ENCODE measurements at regions not wholly inside any gene's neighbourhood (a gene's known extent, or its start where the extent isn't known, plus 50 kb on each side); places are given as distances from the start of the nearest gene placed in this dataset.

GRCh38 chr18:40662898-40663437, 1292.1 kb upstream of the PIK3C3 start:
- H3K4me3 ChIP-seq (ENCODE audit: insufficient read length, low read depth) = no peak overlapping the region
- H3K36me3 ChIP-seq (ENCODE audit: insufficient read depth, insufficient read length, low read length) = no peaks in the 10 kb centered on the region
- H3K4me1 ChIP-seq (ENCODE audit: insufficient read depth, insufficient read length) = no peaks in the 10 kb centered on the region
- DNase-seq (ENCODE audit: low read depth, low spot score) = no peak
- no peaks in the 10 kb centered on the region for H3K27me3 ChIP-seq (ENCODE audit: insufficient read depth, insufficient read length)
- H3K9ac ChIP-seq (ENCODE audit: insufficient read length, low read depth) = no peak overlapping the region
- H3K9me3 ChIP-seq (ENCODE audit: insufficient read depth, low read length) = no peaks in the 10 kb centered on the region
- no peak for TF ChIP-seq ZNF274 (IDR thresholded peaks at IDR 0.05; ENCODE audit: low read depth, low read length)
- no peak for TF ChIP-seq YY1 (IDR thresholded peaks at IDR 0.05; ENCODE audit: insufficient read depth, insufficient read length)
- no peak for TF ChIP-seq SUZ12 (IDR thresholded peaks at IDR 0.05; ENCODE audit: extremely low read depth, insufficient read depth, insufficient read length)

- no peaks in the 10 kb centered on the region for H3K27me3 ChIP-seq (ENCODE audit: insufficient read depth, insufficient read length)
- H3K4me3 ChIP-seq (ENCODE audit: insufficient read length, low read depth) = no peak overlapping the region
- H3K4me1 ChIP-seq (ENCODE audit: insufficient read depth, insufficient read length) = no peaks in the 10 kb centered on the region
- DNase-seq (ENCODE audit: low read depth, low spot score) = no peak
- H3K9ac ChIP-seq (ENCODE audit: insufficient read length, low read depth) = no peak overlapping the region
- H3K36me3 ChIP-seq (ENCODE audit: insufficient read depth, insufficient read length, low read length) = no peaks in the 10 kb centered on the region
- no peak for TF ChIP-seq SUZ12 (IDR thresholded peaks at IDR 0.05; ENCODE audit: extremely low read depth, insufficient read depth, insufficient read length)
- no peak for TF ChIP-seq YY1 (IDR thresholded peaks at IDR 0.05; ENCODE audit: insufficient read depth, insufficient read length)
- no peak for TF ChIP-seq ZNF274 (IDR thresholded peaks at IDR 0.05; ENCODE audit: low read depth, low read length)
- no peaks in the 10 kb centered on the region for H3K9me3 ChIP-seq (ENCODE audit: insufficient read depth, low read length)
These were observed 1301.4 kb upstream of the PIK3C3 start for GRCh38 chr18:40653682-40654081.

- H3K9ac ChIP-seq (ENCODE audit: insufficient read length, low read depth) = no peak overlapping the region
- no peaks in the 10 kb centered on the region for H3K4me1 ChIP-seq (ENCODE audit: insufficient read depth, insufficient read length)
- no peaks in the 10 kb centered on the region for H3K27me3 ChIP-seq (ENCODE audit: insufficient read depth, insufficient read length)
- no peak for TF ChIP-seq SUZ12 (IDR thresholded peaks at IDR 0.05; ENCODE audit: extremely low read depth, insufficient read depth, insufficient read length)
- TF ChIP-seq YY1 (IDR thresholded peaks at IDR 0.05; ENCODE audit: insufficient read depth, insufficient read length) = no peak
- TF ChIP-seq ZNF274 (IDR thresholded peaks at IDR 0.05; ENCODE audit: low read depth, low read length) = no peak
- H3K36me3 ChIP-seq (ENCODE audit: insufficient read depth, insufficient read length, low read length) = no peaks in the 10 kb centered on the region
- no peaks in the 10 kb centered on the region for H3K9me3 ChIP-seq (ENCODE audit: insufficient read depth, low read length)
- no peak for DNase-seq (ENCODE audit: low read depth, low spot score)
- H3K4me3 ChIP-seq (ENCODE audit: insufficient read length, low read depth) = no peak overlapping the region
These were observed 1302.7 kb upstream of the PIK3C3 start for GRCh38 chr18:40652321-40652720.

- no peak overlapping the region for H3K4me3 ChIP-seq (ENCODE audit: insufficient read length, low read depth)
- no peaks in the 10 kb centered on the region for H3K36me3 ChIP-seq (ENCODE audit: insufficient read depth, insufficient read length, low read length)
- H3K9ac ChIP-seq (ENCODE audit: insufficient read length, low read depth) = no peak overlapping the region
- TF ChIP-seq ZNF274 (IDR thresholded peaks at IDR 0.05; ENCODE audit: low read depth, low read length) (no peak), YY1 (IDR thresholded peaks at IDR 0.05; ENCODE audit: insufficient read depth, insufficient read length) (no peak)
- no peaks in the 10 kb centered on the region for H3K9me3 ChIP-seq (ENCODE audit: insufficient read depth, low read length)
- DNase-seq (ENCODE audit: low read depth, low spot score) = no peak
- no peaks in the 10 kb centered on the region for H3K27me3 ChIP-seq (ENCODE audit: insufficient read depth, insufficient read length)
- H3K4me1 ChIP-seq (ENCODE audit: insufficient read depth, insufficient read length) = no peaks in the 10 kb centered on the region
These were observed 1303.9 kb upstream of the PIK3C3 start for GRCh38 chr18:40651163-40651562.

GRCh38 chr18:40642692-40643229, 1312.3 kb upstream of the PIK3C3 start:
- no peak for DNase-seq (ENCODE audit: low read depth, low spot score)
- TF ChIP-seq SUZ12 (IDR thresholded peaks at IDR 0.05; ENCODE audit: extremely low read depth, insufficient read depth, insufficient read length) (no peak), YY1 (IDR thresholded peaks at IDR 0.05; ENCODE audit: insufficient read depth, insufficient read length) (no peak), ZNF274 (IDR thresholded peaks at IDR 0.05; ENCODE audit: low read depth, low read length) (no peak)
- no peaks in the 10 kb centered on the region for H3K9me3 ChIP-seq (ENCODE audit: insufficient read depth, low read length)
- H3K4me1 ChIP-seq (ENCODE audit: insufficient read depth, insufficient read length) = no peaks in the 10 kb centered on the region
- no peaks in the 10 kb centered on the region for H3K27me3 ChIP-seq (ENCODE audit: insufficient read depth, insufficient read length)
- no peak overlapping the region for H3K4me3 ChIP-seq (ENCODE audit: insufficient read length, low read depth)
- H3K36me3 ChIP-seq (ENCODE audit: insufficient read depth, insufficient read length, low read length) = no peaks in the 10 kb centered on the region
- no peak overlapping the region for H3K9ac ChIP-seq (ENCODE audit: insufficient read length, low read depth)

GRCh38 chr18:40631319-40631718, 1323.7 kb upstream of the PIK3C3 start:
- no peaks in the 10 kb centered on the region for H3K4me1 ChIP-seq (ENCODE audit: insufficient read depth, insufficient read length)
- H3K36me3 ChIP-seq (ENCODE audit: insufficient read depth, insufficient read length, low read length) = no peaks in the 10 kb centered on the region
- no peak overlapping the region for H3K9ac ChIP-seq (ENCODE audit: insufficient read length, low read depth)
- DNase-seq (ENCODE audit: low read depth, low spot score) = no peak
- H3K4me3 ChIP-seq (ENCODE audit: insufficient read length, low read depth) = no peak overlapping the region
- peaks cover 8% of the 10 kb centered on the region; the same call in 1 of the 2 replicates for H3K9me3 ChIP-seq (ENCODE audit: insufficient read depth, low read length)
- no peaks in the 10 kb centered on the region for H3K27me3 ChIP-seq (ENCODE audit: insufficient read depth, insufficient read length)
- TF ChIP-seq ZNF274 (IDR thresholded peaks at IDR 0.05; ENCODE audit: low read depth, low read length) (no peak), SUZ12 (IDR thresholded peaks at IDR 0.05; ENCODE audit: extremely low read depth, insufficient read depth, insufficient read length) (no peak), YY1 (IDR thresholded peaks at IDR 0.05; ENCODE audit: insufficient read depth, insufficient read length) (no peak)

GRCh38 chr18:40630496-40630895, 1324.5 kb upstream of the PIK3C3 start:
- no peak overlapping the region for H3K9ac ChIP-seq (ENCODE audit: insufficient read length, low read depth)
- no peaks in the 10 kb centered on the region for H3K36me3 ChIP-seq (ENCODE audit: insufficient read depth, insufficient read length, low read length)
- H3K27me3 ChIP-seq (ENCODE audit: insufficient read depth, insufficient read length) = no peaks in the 10 kb centered on the region
- no peaks in the 10 kb centered on the region for H3K4me1 ChIP-seq (ENCODE audit: insufficient read depth, insufficient read length)
- no peak overlapping the region for H3K4me3 ChIP-seq (ENCODE audit: insufficient read length, low read depth)
- no peak for TF ChIP-seq SUZ12 (IDR thresholded peaks at IDR 0.05; ENCODE audit: extremely low read depth, insufficient read depth, insufficient read length)
- TF ChIP-seq ZNF274 (IDR thresholded peaks at IDR 0.05; ENCODE audit: low read depth, low read length) = no peak
- no peak for TF ChIP-seq YY1 (IDR thresholded peaks at IDR 0.05; ENCODE audit: insufficient read depth, insufficient read length)
- no peak for DNase-seq (ENCODE audit: low read depth, low spot score)
- peaks cover 8% of the 10 kb centered on the region; the same call in 1 of the 2 replicates for H3K9me3 ChIP-seq (ENCODE audit: insufficient read depth, low read length)

All from NT2/D1 (cell line).